GM12892 (cell line): ENCODE measurements at regions not wholly inside any gene's neighbourhood (a gene's known extent, or its start where the extent isn't known, plus 50 kb on each side); places are given as distances from the start of the nearest gene placed in this dataset.

Source experiments
- POLR2A ChIP-seq: IDR thresholded peaks from 2 replicates; pipeline ENCODE4 v1.6.1; 2011; ENCODE audit warnings: low read depth, low read length, control low read depth
- POLR2AphosphoS5 ChIP-seq: IDR thresholded peaks from 2 replicates; pipeline ENCODE4 v1.6.1; 2011; ENCODE audit warnings: low read depth, low read length, control low read depth
- TAF1 ChIP-seq: IDR thresholded peaks from 2 replicates; pipeline ENCODE4 v1.6.1; 2011; ENCODE audit warnings: low read depth, mild to moderate bottlenecking, control low read depth, low read length, borderline replicate concordance

DNA sequence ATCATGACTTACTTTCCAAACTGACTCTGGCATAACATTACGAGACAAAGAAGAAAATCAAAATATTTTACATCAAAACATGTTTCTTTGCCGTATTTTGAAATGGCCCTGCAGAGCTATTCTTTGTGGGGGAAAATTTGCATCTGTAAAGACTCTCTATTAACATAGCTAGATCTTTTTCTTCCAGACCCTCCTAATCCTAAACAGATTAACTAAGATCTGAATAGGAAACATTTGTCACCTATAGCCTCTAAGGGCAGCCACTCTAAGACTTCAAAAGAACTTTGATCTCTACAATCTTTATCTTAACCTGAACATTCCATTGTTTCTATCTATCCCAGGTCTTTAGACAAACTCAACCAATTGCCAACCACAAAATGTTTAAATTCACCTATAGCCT lies 176.6 kb upstream of the CENPE start:
- TF ChIP-seq POLR2AphosphoS5 (no peak), POLR2A (no peak), TAF1 (no peak)
